NCI-H460 (cell line): ENCODE measurements at regions not wholly inside any gene's neighbourhood (a gene's known extent, or its start where the extent isn't known, plus 50 kb on each side); places are given as distances from the start of the nearest gene placed in this dataset.
A peak's percentile ranks its signal among the peaks of the same experiment; 100 is the strongest.
"Not testable (repeated sequence)": the region's sequence is repeated elsewhere in the genome, so short reads cannot be mapped to it uniquely, and the experiment has no call there.

Source experiments
- DNase-seq: peaks from one replicate; pipeline ENCODE4 v3.0.0-alpha.2; 2016; ENCODE audit warnings: low read depth; ENCODE audit errors: extremely low read depth
- small RNA-seq, 2 experiments: library from RNA; depleted of rRNA; stranded (forward); fragments of <200 nt; gene quantifications; one replicate each; pipeline ENCODE3, GENCODE V24; 2014

DNA sequence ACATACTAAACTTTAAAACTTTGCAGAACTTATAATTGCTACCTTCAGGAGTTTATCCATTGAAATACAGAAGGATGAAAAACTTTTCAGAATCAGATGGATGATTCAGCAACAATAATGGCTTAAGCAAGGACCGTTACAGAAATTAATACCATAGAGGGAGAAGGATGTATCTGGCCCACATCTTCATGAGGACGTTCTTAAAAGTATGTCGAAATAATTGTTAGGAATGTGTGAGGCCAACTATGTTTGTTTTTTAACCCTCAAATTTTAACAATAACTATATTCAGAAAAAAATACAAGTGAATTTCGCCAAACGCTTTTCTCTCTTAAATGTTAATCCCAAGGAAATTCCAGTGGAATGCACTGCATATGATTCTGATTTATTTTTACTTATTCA, 105.2 kb upstream of the EPHA3 start:
- peak; percentile 24 for DNase-seq

DNA sequence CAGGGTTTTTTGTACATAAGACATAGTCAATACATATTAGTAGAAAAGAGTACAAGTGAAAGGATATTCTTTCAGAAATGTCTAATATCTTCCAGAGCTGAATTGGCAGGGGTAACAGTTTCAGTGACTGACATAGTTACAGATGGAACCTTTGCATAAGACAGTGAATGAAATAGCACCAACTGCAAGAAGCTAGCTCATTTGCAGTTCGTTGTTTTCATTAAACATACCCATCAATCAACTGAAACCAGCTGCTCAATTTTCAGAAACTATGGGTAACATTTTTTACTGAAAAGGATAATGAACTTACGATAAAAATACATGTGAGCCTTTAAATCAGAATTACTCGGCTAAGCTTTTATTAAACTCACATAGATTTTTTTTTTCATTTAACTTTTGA, 93.9 kb upstream of the EPHA3 start:
- DNase-seq: no peak

DNA sequence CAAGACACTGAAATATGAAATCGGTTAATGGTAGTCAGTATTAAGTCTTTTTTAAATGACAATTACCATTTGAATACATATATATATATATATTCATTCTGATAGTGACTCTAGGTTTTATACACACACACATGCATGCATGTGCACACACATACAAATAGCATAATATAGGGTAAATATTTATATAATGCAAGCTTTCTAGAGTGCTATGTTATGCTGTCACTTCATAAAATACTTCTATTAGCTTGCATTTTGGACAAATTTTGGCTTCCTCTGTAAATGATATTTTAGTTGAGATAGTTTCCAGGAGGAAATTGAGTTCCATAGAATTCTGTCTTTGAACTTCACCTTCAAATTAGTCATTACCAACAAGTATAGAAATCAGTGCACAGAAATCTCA, 89.9 kb upstream of the EPHA3 start:
- no peak for DNase-seq

DNA sequence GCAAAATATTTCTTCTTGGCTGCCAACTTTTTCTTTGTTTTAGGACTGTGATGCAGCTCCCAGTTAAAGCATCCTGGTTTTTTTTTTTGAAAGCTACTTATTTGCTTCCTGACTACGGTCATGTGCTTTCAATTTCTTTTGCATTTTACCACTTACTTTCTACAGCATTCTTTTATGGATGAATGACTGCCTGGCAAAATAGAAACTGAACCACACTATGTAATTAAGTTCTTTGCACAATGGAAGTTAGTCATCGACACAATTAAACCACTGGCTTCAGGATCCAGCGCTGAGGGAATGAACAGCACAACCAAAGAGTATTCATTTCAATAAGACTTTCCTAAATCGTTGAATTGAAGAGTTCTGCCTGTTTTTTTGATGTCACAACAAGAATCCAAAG, 82.2 kb upstream of the EPHA3 start:
- DNase-seq: no peak

DNA sequence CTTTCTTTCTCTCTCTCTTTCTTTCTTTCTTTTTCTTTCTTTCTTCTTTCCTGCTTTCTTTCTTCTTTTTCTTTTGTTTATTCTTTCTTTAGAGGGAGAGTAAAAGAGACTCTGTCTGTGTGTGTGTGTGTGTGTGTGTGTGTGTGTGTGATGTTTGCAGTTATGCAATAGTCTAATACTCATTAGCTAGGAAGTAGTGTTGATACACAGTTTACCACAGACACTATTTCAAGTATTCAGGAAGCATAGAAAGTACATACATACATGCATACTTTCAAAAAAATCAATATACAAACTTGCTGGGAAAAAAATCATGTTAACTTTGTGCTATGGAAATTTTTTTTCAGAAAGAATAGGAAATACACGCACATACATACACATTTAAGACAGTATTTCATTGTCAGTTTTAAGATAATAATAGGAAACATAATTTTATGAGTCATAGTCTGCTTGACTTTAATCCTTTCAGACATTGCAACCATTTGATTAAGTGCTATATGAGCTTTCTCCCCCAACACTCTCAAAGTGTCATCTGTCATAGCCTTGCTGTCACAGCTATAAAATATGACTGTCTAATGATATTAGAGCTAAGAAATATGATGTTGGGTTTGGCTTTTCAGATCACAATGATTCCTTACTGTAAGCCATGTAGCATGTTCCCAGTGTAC, 74.9 kb upstream of the EPHA3 start:
- no peak for DNase-seq

DNA sequence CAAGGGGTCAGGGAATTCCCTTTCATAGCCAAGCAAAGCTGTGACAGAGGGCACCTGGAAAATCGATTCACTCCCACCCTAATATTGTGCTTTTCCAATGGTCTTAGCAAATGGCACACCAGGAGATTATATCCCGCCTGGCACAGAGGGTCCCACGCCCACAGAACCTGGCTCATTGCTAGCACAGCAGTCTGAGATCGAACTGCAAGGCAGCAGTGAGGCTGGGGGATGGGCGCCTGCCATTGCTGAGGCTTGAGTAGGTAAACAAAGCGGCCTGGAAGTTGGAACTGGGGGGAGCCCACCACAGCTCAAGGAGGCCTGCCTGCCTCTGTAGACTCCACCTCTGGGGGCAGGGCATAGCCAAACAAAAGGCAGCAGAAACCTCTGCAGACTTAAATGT, 72.7 kb upstream of the EPHA3 start:
- not testable (repeated sequence) for DNase-seq

DNA sequence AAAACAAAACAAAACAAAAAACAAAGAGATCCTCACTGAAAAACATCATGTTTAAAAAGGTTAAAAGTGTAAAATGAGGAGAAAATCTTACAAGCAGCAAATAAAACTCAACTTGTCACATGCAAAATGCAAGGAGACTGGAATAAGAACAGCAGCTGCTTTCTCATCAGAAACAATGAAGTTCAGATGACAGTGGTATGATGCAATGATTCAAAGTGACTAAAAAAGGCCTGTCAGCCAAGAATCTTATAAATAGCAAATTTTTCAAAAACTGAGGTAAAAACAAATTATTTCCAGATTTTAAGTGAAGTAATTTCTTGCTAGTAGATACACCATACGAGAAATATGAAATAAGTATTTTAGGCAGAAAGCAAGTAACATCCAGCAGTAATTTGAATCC, 68.6 kb upstream of the EPHA3 start:
- no peak for DNase-seq

DNA sequence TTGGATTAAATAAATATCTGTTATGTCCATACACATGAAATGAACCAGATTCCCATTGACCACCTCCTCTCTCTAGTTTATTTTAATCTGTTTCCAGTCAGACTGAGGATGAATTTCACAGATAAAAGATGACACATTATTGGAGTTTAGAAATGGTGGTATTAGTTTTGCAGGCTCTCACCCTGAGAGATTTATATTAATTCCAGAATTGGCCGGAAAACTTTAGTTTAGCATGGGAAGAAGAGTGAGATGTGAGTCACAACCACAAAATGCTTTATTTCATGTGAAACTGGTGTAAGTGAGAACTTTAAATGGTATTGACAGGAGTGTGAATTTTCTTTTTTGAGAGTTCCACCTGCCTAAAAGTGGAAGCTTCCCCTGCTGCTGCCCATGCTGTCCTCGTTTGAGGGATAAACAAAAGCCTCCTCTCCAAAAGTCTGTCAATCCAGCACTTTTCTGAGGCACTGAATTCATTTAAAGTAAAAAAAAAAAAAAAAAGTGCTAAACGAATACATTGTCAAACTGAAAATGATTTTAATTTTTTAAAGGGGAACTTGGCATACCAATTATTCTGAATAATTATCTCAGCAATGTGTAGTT, 65.1 kb upstream of the EPHA3 start:
- DNase-seq: no peak

DNA sequence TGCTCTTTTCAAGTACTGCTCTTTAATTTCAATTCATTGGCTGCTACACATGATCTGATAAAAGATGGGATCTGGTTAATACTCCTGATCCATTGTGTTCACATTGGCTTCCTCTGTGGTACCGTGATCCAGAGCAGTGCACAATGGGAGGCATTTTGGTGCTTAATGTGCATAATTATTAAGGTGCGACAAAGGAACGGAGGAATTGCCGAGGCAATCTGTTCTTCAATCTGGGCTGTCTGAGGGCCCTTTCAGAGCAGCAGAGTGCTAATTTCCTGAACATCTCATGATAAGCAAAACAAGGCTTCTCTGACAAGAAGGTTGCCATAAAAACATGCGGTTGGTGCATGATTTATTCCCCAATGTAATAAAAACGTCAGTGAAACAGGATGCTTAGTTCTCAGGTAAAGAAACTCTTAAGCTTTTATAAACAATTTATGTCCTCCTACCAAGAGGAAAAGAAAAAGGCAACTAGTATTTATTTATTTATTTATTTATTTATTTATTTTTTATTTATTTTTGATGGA, 64.0 kb upstream of the EPHA3 start:
- DNase-seq: no peak

DNA sequence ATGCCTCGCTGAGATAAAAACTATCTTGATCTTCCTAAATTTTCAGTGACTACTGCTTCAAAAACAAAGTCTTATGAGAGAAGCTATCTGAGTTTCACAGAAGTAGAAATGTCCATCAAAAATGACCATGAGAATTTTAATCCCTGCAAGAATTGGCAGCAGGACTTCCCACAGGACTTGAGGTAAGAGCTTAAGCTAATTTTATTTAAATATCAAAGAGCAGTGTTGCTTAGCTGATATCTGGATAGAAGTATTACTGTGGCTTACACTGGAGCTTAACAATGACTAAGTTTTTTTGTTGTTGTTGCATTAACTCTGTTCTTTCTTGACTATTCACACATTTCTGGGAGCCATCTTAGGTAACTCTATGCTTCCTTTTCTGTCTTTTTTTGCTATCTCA, 60.8 kb upstream of the EPHA3 start:
- no peak for DNase-seq

DNA sequence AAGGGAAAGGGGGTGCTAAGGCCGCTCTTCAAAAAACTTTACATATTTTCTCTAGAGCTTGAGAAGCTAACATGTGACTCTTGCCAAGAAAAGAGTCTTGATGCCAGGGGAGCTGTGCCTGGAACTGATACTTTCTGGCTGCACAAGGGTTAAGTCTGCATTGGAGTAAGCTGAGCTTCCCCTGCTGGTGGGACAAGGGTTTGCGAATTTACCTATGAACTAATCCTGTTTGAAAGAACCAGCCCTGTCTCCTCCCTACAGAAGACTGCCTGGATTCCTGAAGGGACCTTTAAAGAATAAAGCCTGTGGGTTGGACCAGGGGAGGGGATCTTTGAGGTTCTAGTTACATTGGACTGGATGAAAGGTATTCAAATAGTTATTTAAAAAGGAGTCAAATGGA, 58.3 kb upstream of the EPHA3 start:
- no peak for DNase-seq

DNA sequence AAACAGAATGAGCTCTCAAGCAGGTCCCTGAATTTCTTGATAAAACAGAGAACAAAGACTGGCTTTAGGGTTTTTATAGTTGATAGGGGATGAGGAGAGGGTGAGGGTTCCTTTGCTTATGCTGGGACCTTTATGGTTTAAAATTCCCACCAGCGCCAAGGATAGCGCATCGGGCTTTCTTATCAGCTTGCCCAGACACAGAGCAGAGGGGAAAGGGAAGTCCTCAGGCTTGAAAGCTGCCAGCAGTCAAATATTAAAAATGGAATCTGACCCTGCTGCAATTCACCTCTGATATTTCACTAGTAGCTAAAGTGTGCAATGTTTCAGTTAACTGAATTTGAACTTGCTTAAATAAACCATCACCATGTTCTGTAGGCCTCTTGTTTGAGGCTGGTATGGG, 55.0 kb upstream of the EPHA3 start:
- DNase-seq: no peak

DNA sequence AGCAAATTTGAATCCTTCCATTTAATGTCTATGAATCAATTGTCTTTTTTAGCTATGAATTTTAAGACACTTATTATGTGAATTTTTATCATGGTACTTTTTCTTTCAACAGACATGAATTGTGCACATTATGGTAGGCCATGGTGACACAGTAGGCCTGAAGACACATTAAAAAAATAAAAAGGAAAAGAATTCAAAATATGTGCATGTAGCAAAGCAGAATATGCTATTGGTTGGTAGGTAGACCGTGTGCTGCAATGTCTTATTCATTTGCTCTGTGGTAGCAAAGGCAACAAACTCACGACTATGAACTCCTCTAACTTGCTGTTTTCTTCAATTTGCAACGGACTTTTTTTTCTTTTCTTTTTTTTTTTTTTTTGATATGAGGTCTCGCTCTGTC, 50.0 kb upstream of the EPHA3 start:
- no peak for DNase-seq

Small RNAs in the stretch of these regions (small RNA-seq; reads per million reads assigned to genes)
- 0 reads per million in 2 experiments for gene RF00019
